Caco-2 (cell line): ENCODE measurements at regions not wholly inside any gene's neighbourhood (a gene's known extent, or its start where the extent isn't known, plus 50 kb on each side); places are given as distances from the start of the nearest gene placed in this dataset.

ENCODE experiments used
- BruUV-seq: library from RNA; stranded (reverse); fragments of 400-500 nt; replicated peaks from 2 replicates; lab custom pipeline; 2021; lab: Mats Ljungman, UMichigan
- CTCF ChIA-PET: fragments of 300-600 bp; sonication (Branson Sonifier 250); formaldehyde crosslinking; loops from one replicate; lab custom pipeline; 2022; ENCODE audit warnings: antibody characterized with exemption; lab: Charles Lee
- POLR2A ChIA-PET: fragments of 300-600 bp; sonication (Branson Sonifier 250); formaldehyde crosslinking; loops from one replicate; lab custom pipeline; 2022; ENCODE audit warnings: antibody characterized with exemption; lab: Charles Lee
- DNase-seq, 2 experiments: peaks; one replicate each; pipeline versions ENCODE4 v3.0.0 to v3.0.0-alpha.2; 2020 to 2022
- H3K27me3 ChIP-seq: replicated peaks from 2 replicates; pipeline ENCODE4 v1.6.0; 2011; ENCODE audit warnings: low read length; ENCODE audit not compliant: control insufficient read depth, insufficient read depth
- H3K36me3 ChIP-seq: 2 replicates; pipeline ENCODE4 v1.5.1; 2011; ENCODE audit warnings: low read length; ENCODE audit not compliant: control insufficient read depth, insufficient read depth
- H3K4me1 ChIP-seq: fragments of 250-450 bp; sonication (Bioruptor Pico); 2 replicates; pipeline ENCODE4 v1.5.1; 2020; ENCODE audit warnings: mild to moderate bottlenecking
- H3K4me3 ChIP-seq: 2 replicates; pipeline ENCODE4 v1.5.1; 2011; ENCODE audit warnings: low read depth, mild to moderate bottlenecking, control low read depth, low read length
- H3K9me3 ChIP-seq: fragments of 250-450 bp; sonication (Bioruptor Pico); 2 replicates; pipeline ENCODE4 v1.5.1; 2020; ENCODE audit warnings: mild to moderate bottlenecking, moderate library complexity
- H3K27ac Mint-ChIP-seq: one replicate; pipeline ENCODE4 v1.8.0; 2022; ENCODE audit warnings: mixed read lengths; ENCODE audit not compliant: unreplicated experiment
- H3K27me3 Mint-ChIP-seq: one replicate; pipeline ENCODE4 v1.8.0; 2022; ENCODE audit warnings: mixed read lengths; ENCODE audit not compliant: insufficient read depth, unreplicated experiment
- H3K36me3 Mint-ChIP-seq: one replicate; pipeline ENCODE4 v1.8.0; 2022; ENCODE audit warnings: mild to moderate bottlenecking, mixed read lengths; ENCODE audit not compliant: insufficient read depth, unreplicated experiment
- H3K4me1 Mint-ChIP-seq: one replicate; pipeline ENCODE4 v1.8.0; 2022; ENCODE audit warnings: low read depth, mixed read lengths; ENCODE audit not compliant: unreplicated experiment
- H3K4me3 Mint-ChIP-seq: one replicate; pipeline ENCODE4 v1.8.0; 2022; ENCODE audit warnings: mild to moderate bottlenecking, moderate library complexity, mixed read lengths; ENCODE audit not compliant: unreplicated experiment
- H3K9me3 Mint-ChIP-seq: one replicate; pipeline ENCODE4 v1.8.0; 2022; ENCODE audit warnings: mixed read lengths; ENCODE audit not compliant: unreplicated experiment
- intact Hi-C: fragments of 100-400 bp; cut with micrococcal nuclease; formaldehyde crosslinking; loops from one replicate; pipeline ENCODE4 v1.10.0; 2022; ENCODE audit not compliant: unreplicated experiment
- TF ChIP-seq, protein P1 (sequence below), 2 experiments: fragments of 200-600 bp in 1 of 2; IDR thresholded peaks; 1 replicate in 1 of 2; 2 replicates in 1 of 2; pipeline versions ENCODE4 v1.5.1 to v1.8.0; 2011 to 2022; ENCODE audit warnings: antibody characterized with exemption in 1 of 2, control low read depth in 1 of 2, inconsistent platforms in 1 of 2, low read depth in 1 of 2, low read length in 1 of 2, mild to moderate bottlenecking in 1 of 2, moderate library complexity in 1 of 2; ENCODE audit not compliant: insufficient read depth in 1 of 2, severe bottlenecking in 1 of 2, unreplicated experiment in 1 of 2

DNA sequence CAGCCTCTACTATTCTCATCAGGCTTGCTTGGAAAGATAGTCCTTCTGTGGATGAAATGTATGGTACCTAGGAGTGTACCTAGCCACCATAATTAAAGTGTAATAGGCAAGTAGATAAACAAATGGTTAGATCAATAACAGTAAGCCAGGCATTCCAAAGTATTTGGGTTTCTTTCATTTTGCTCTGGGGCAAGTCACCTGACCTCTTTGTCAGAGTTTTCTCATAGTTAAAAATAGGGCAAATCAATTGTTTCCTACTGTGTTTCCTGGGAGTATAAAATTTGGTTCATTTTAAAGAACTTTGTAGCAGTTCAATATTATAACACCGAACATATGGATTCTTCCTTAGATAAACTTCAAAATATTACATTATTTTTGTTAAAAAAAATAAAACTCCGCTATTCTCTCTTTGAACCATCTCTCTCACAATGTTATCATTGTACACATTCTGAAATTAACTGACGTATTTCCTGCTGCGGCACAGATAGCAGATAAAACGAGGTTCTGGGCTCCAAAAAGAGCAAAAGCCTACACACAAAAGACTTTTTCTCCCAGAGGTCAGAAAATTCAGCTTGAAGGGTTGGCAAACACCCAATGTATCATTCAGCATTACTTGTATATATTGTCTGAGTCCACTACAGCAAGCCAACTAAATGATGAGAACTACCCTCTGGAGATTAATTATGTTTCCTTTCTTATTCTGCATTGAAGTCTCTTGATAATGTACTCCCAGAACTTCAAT lies 267.9 kb downstream of the COX7C start:
- H3K27me3 ChIP-seq: no peaks in the 10 kb centered on the region
- Mint-ChIP-seq H3K4me3 (no peak overlapping the region), H3K4me1 (no peaks in the 10 kb centered on the region), H3K36me3 (no peaks in the 10 kb centered on the region), H3K9me3 (no peaks in the 10 kb centered on the region), H3K27me3 (peaks cover 8% of the 10 kb centered on the region), H3K27ac (no peak overlapping the region)
- H3K4me3 ChIP-seq: no peak overlapping the region
- POLR2A ChIA-PET: no interaction called here
- no peaks in the 10 kb centered on the region for H3K36me3 ChIP-seq
- BruUV-seq: no TSS peak
- CTCF ChIA-PET: no interaction called here
- intact Hi-C loops: no loop called here
- TF ChIP-seq, protein P1, sequence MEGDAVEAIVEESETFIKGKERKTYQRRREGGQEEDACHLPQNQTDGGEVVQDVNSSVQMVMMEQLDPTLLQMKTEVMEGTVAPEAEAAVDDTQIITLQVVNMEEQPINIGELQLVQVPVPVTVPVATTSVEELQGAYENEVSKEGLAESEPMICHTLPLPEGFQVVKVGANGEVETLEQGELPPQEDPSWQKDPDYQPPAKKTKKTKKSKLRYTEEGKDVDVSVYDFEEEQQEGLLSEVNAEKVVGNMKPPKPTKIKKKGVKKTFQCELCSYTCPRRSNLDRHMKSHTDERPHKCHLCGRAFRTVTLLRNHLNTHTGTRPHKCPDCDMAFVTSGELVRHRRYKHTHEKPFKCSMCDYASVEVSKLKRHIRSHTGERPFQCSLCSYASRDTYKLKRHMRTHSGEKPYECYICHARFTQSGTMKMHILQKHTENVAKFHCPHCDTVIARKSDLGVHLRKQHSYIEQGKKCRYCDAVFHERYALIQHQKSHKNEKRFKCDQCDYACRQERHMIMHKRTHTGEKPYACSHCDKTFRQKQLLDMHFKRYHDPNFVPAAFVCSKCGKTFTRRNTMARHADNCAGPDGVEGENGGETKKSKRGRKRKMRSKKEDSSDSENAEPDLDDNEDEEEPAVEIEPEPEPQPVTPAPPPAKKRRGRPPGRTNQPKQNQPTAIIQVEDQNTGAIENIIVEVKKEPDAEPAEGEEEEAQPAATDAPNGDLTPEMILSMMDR (IDR thresholded peaks at IDR 0.05; ENCODE audit: insufficient read depth in 1 of 2, low read depth in 1 of 2, low read length in 1 of 2, severe bottlenecking in 1 of 2, unreplicated experiment in 1 of 2): no peak
- DNase-seq: no peak
- no peaks in the 10 kb centered on the region for H3K9me3 ChIP-seq
- H3K4me1 ChIP-seq: no peaks in the 10 kb centered on the region

DNA sequence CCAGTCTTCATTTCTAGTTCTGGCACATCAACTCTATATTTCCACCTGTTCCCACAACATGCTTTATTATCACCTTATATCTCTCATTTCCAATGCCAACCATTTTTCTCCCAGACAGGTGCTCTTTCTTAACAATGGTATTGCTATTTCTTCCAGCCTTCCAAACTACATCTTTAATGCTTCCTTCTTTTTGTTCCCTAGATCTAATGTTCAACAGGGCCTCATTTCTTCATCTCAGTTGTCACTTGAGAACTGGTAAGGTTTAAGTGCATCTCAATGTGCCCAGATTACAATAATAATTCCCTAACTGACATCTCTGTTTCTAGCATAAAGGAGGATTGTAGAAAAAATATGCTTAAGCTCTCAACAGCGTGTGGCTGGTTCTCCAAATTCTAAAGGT lies 272.6 kb downstream of the COX7C start:
- H3K9me3 Mint-ChIP-seq: no peaks in the 10 kb centered on the region
- no peaks in the 10 kb centered on the region for H3K36me3 Mint-ChIP-seq
- TF ChIP-seq, protein P1 (IDR thresholded peaks at IDR 0.05; ENCODE audit: insufficient read depth in 1 of 2, low read depth in 1 of 2, low read length in 1 of 2, severe bottlenecking in 1 of 2, unreplicated experiment in 1 of 2): no peak
- H3K4me1 Mint-ChIP-seq: no peaks in the 10 kb centered on the region
- H3K27me3 Mint-ChIP-seq: peaks cover 4% of the 10 kb centered on the region
- no peak for DNase-seq
- Histone ChIP-seq H3K4me1 (no peaks in the 10 kb centered on the region), H3K36me3 (no peaks in the 10 kb centered on the region), H3K27me3 (no peaks in the 10 kb centered on the region), H3K4me3 (no peak overlapping the region), H3K9me3 (no peaks in the 10 kb centered on the region)
- no peak overlapping the region for H3K4me3 Mint-ChIP-seq
- H3K27ac Mint-ChIP-seq: no peak overlapping the region
- no TSS peak for BruUV-seq
- POLR2A ChIA-PET: no interaction called here
- intact Hi-C loops: no loop called here
- CTCF ChIA-PET: no interaction called here

DNA sequence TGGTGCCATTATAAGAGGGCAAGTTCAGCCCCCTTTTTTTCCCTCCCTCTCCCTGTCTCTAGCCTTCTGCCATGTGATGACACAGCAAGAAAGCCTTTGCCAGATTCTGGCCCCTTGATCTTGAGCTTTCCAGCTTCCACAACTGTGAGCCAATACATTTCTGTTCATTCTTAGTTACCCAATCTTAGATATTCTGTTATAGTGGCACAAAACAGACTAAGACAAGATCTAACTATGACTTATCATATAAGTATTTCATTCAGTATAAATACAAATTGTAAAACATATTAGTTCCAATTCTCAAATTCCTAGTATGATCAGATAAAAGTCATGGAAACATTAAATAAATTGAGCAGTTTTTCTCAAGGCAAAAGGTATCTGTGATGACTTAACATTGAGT lies 276.3 kb downstream of the COX7C start:
- Mint-ChIP-seq H3K36me3 (no peaks in the 10 kb centered on the region), H3K27ac (no peak overlapping the region), H3K4me3 (no peak overlapping the region), H3K27me3 (no peaks in the 10 kb centered on the region), H3K4me1 (no peaks in the 10 kb centered on the region), H3K9me3 (no peaks in the 10 kb centered on the region)
- intact Hi-C loops: no loop called here
- no peaks in the 10 kb centered on the region for H3K4me1 ChIP-seq
- no peak for DNase-seq
- H3K4me3 ChIP-seq: no peak overlapping the region
- no peaks in the 10 kb centered on the region for H3K9me3 ChIP-seq
- POLR2A ChIA-PET: no interaction called here
- no peaks in the 10 kb centered on the region for H3K36me3 ChIP-seq
- CTCF ChIA-PET: interaction anchor here (0.7 kb wide), 1 partner anchor 1049 kb away, joined by 3 read pairs; no protein-coding TSS in a partner anchor
- TF ChIP-seq, protein P1 (IDR thresholded peaks at IDR 0.05; ENCODE audit: insufficient read depth in 1 of 2, low read depth in 1 of 2, low read length in 1 of 2, severe bottlenecking in 1 of 2, unreplicated experiment in 1 of 2): no peak
- H3K27me3 ChIP-seq: no peaks in the 10 kb centered on the region
- no TSS peak for BruUV-seq
